DOHH2 (cell line): ENCODE measurements at regions not wholly inside any gene's neighbourhood (a gene's known extent, or its start where the extent isn't known, plus 50 kb on each side); places are given as distances from the start of the nearest gene placed in this dataset.

Experiments
- H3F3A ChIP-seq: fragments of 200-600 bp; sonication (generic), shearing (Covaris generic); 2 replicates; pipeline ENCODE4 v1.6.0; 2016; ENCODE audit warnings: antibody characterized with exemption, mild to moderate bottlenecking; ENCODE audit not compliant: control insufficient read depth, insufficient read depth
- H3K27ac ChIP-seq: fragments of 200-600 bp; sonication (generic); 2 replicates; pipeline ENCODE4 v1.5.1; 2014; ENCODE audit warnings: low read depth, mild to moderate bottlenecking, low read length, moderate library complexity
- H3K27me3 ChIP-seq: fragments of 200-600 bp; sonication (generic); 2 replicates; pipeline ENCODE4 v1.6.1; 2014; ENCODE audit warnings: mild to moderate bottlenecking, low read length, mixed read lengths; ENCODE audit not compliant: control insufficient read depth
- H3K36me3 ChIP-seq: fragments of 200-600 bp; sonication (generic); 2 replicates; pipeline ENCODE4 v1.6.1; 2014; ENCODE audit warnings: mild to moderate bottlenecking, low read length, moderate library complexity, mixed read lengths; ENCODE audit not compliant: control insufficient read depth
- H3K4me1 ChIP-seq: fragments of 200-600 bp; sonication (generic); 2 replicates; pipeline ENCODE4 v1.6.1; 2014; ENCODE audit warnings: mild to moderate bottlenecking, low read length, mixed read lengths; ENCODE audit not compliant: control insufficient read depth
- H3K4me2 ChIP-seq: fragments of 200-600 bp; sonication (generic); 2 replicates; pipeline ENCODE4 v1.6.0; 2014; ENCODE audit warnings: mild to moderate bottlenecking, low read length, moderate library complexity
- H3K4me3 ChIP-seq: fragments of 200-600 bp; sonication (generic); 2 replicates; pipeline ENCODE4 v1.5.1; 2014; ENCODE audit warnings: mild to moderate bottlenecking, low read length, mixed read lengths
- H3K79me2 ChIP-seq: fragments of 200-600 bp; sonication (generic); 2 replicates; pipeline ENCODE4 v1.6.1; 2014; ENCODE audit warnings: mild to moderate bottlenecking, low read length, mixed read lengths; ENCODE audit not compliant: control insufficient read depth
- H3K9me2 ChIP-seq: fragments of 200-600 bp; sonication (generic); replicated peaks from 2 replicates; pipeline ENCODE4 v1.6.1; 2014; ENCODE audit warnings: mild to moderate bottlenecking, low read length, mixed read lengths; ENCODE audit not compliant: control insufficient read depth
- H3K9me3 ChIP-seq: fragments of 200-600 bp; sonication (generic); 2 replicates; pipeline ENCODE4 v1.6.1; 2014; ENCODE audit warnings: antibody characterized with exemption, low read length, mixed read lengths; ENCODE audit not compliant: control insufficient read depth, insufficient read depth
- H4K20me1 ChIP-seq: fragments of 200-600 bp; sonication (generic); 2 replicates; pipeline ENCODE4 v1.6.0; 2014; ENCODE audit warnings: low read depth, mild to moderate bottlenecking, antibody characterized with exemption, low read length, moderate library complexity; ENCODE audit not compliant: control insufficient read depth, insufficient read depth
- CTCF ChIP-seq: fragments of 200-600 bp; sonication (generic); IDR thresholded peaks from one replicate; pipeline ENCODE4 v1.5.1; 2014; ENCODE audit warnings: antibody characterized with exemption, mild to moderate bottlenecking, low read depth, low read length; ENCODE audit not compliant: poor library complexity, severe bottlenecking
- EZH2phosphoT487 ChIP-seq: fragments of 200-600 bp; sonication (generic); IDR thresholded peaks from 2 replicates; pipeline ENCODE4 v1.6.1; 2017; ENCODE audit warnings: borderline replicate concordance, mild to moderate bottlenecking, antibody characterized with exemption, low read length, moderate library complexity, mixed read lengths

GRCh38 chr5:54695198-54695966 is 177.8 kb downstream of the SNX18 start:
- H4K20me1 ChIP-seq = no peaks in the 10 kb centered on the region
- no peaks in the 10 kb centered on the region for H3K79me2 ChIP-seq
- no peak overlapping the region for H3K4me3 ChIP-seq
- TF ChIP-seq CTCF (no peak), EZH2phosphoT487 (no peak)
- no peaks in the 10 kb centered on the region for H3K36me3 ChIP-seq
- no peak overlapping the region for H3K4me2 ChIP-seq
- no peaks in the 10 kb centered on the region; the same call in 1 of the 2 replicates for H3K9me2 ChIP-seq
- no peaks in the 10 kb centered on the region for H3K4me1 ChIP-seq
- no peaks in the 10 kb centered on the region for H3K27me3 ChIP-seq
- H3K9me3 ChIP-seq = no peaks in the 10 kb centered on the region
- H3F3A ChIP-seq = no peaks in the 10 kb centered on the region
- H3K27ac ChIP-seq = no peak overlapping the region

GRCh38 chr5:54693936-54694657 is 176.5 kb downstream of the SNX18 start:
- Histone ChIP-seq H3K4me1 (no peaks in the 10 kb centered on the region), H3K9me3 (no peaks in the 10 kb centered on the region), H3K4me2 (no peak overlapping the region), H3K79me2 (no peaks in the 10 kb centered on the region), H3K9me2 (no peaks in the 10 kb centered on the region; the same call in 1 of the 2 replicates), H3F3A (no peaks in the 10 kb centered on the region), H3K4me3 (no peak overlapping the region), H3K36me3 (no peaks in the 10 kb centered on the region), H4K20me1 (no peaks in the 10 kb centered on the region), H3K27ac (no peak overlapping the region), H3K27me3 (no peaks in the 10 kb centered on the region)
- TF ChIP-seq EZH2phosphoT487 = no peak
- no peak for TF ChIP-seq CTCF

- Histone ChIP-seq H3K4me2 (no peak overlapping the region), H3K9me2 (no peaks in the 10 kb centered on the region; the same call in 1 of the 2 replicates), H4K20me1 (no peaks in the 10 kb centered on the region), H3K4me3 (no peak overlapping the region), H3K79me2 (no peaks in the 10 kb centered on the region), H3K9me3 (no peaks in the 10 kb centered on the region), H3K4me1 (no peaks in the 10 kb centered on the region), H3F3A (no peaks in the 10 kb centered on the region), H3K27me3 (no peaks in the 10 kb centered on the region), H3K27ac (no peak overlapping the region), H3K36me3 (no peaks in the 10 kb centered on the region)
- no peak for TF ChIP-seq CTCF
- no peak for TF ChIP-seq EZH2phosphoT487
These were observed 175.1 kb downstream of the SNX18 start for GRCh38 chr5:54692631-54693030.
